ENCODE measurements at regions not wholly inside any gene's neighbourhood (a gene's known extent, or its start where the extent isn't known, plus 50 kb on each side); places are given as distances from the start of the nearest gene placed in this dataset.
A peak's percentile ranks its signal among the peaks of the same experiment; 100 is the strongest.

DNA sequence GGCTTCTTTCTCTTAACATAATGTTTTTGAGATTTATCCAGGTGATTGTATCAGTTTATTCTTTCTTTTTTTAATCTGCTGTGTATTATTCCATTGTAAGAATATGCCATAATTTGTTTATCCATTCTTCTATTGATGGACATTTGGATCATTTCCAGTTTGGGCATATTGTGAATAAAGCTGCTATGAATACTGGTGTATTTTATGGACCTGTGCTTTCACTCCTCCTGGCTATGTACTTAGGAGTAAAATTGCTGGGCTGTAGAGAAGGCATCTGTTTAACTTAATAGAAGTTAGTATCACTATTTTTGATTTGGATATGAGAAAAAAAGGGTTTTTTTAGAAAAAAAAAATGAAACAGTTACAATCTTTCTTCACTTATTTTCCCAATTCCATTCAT lies 50.0 kb upstream of the FAM9C start:
- Histone ChIP-seq H3K27me3 (no peaks in the 10 kb centered on the region), H3K9me3 (no peaks in the 10 kb centered on the region), H3K36me3 (no peaks in the 10 kb centered on the region), H3K4me3 (no peak overlapping the region), H3K27ac (peak overlapping the region; percentile 39 to 77 (median 56)), H3K4me1 (peaks cover 0 to 11% (median 0%) of the 10 kb centered on the region in 4 donors)
- TF ChIP-seq CTCF (IDR thresholded peaks at IDR 0.05) (no peak), POLR2A (IDR thresholded peaks at IDR 0.05) (no peak)
- DNase-seq: no peak
